Activated naive CD8-positive, alpha-beta T cell treated with anti-CD3 and anti-CD28 coated beads, Interleukin-2, amount 50 U/mL, for 24 hours (primary cell): ENCODE measurements at regions not wholly inside any gene's neighbourhood (a gene's known extent, or its start where the extent isn't known, plus 50 kb on each side); places are given as distances from the start of the nearest gene placed in this dataset.
A peak's percentile ranks its signal among the peaks of the same experiment; 100 is the strongest.
"Not testable (repeated sequence)": the region's sequence is repeated elsewhere in the genome, so short reads cannot be mapped to it uniquely, and the experiment has no call there.

Experiments used
- ATAC-seq: fragments of 150-1000 bp; cut with Tn5 transposase; one replicate; pipeline ENCODE4 v1.10.0; 2021
- DNase-seq: peaks from one replicate; pipeline ENCODE4 v3.0.0; 2021
- H3K27ac Mint-ChIP-seq: one replicate; pipeline ENCODE4 v1.8.0; 2021; ENCODE audit warnings: mild to moderate bottlenecking, mixed read lengths
- H3K27me3 Mint-ChIP-seq: one replicate; pipeline ENCODE4 v1.8.0; 2021; ENCODE audit warnings: mixed read lengths
- H3K36me3 Mint-ChIP-seq: one replicate; pipeline ENCODE4 v1.8.0; 2021; ENCODE audit warnings: low read depth, mixed read lengths
- H3K4me1 Mint-ChIP-seq: one replicate; pipeline ENCODE4 v1.8.0; 2021; ENCODE audit warnings: mixed read lengths
- H3K4me3 Mint-ChIP-seq: one replicate; pipeline ENCODE4 v1.8.0; 2021; ENCODE audit warnings: mild to moderate bottlenecking, moderate library complexity, mixed read lengths
- H3K9me3 Mint-ChIP-seq: one replicate; pipeline ENCODE4 v1.8.0; 2021; ENCODE audit warnings: mixed read lengths

GRCh38 chr16:21537598-21537997 lies 61.8 kb upstream of the METTL9 start:
- not testable (repeated sequence) for H3K36me3 Mint-ChIP-seq, H3K27ac Mint-ChIP-seq, H3K27me3 Mint-ChIP-seq, ATAC-seq, H3K9me3 Mint-ChIP-seq, H3K4me3 Mint-ChIP-seq, DNase-seq
- H3K4me1 Mint-ChIP-seq: peaks cover 31% of the 10 kb centered on the region

DNA sequence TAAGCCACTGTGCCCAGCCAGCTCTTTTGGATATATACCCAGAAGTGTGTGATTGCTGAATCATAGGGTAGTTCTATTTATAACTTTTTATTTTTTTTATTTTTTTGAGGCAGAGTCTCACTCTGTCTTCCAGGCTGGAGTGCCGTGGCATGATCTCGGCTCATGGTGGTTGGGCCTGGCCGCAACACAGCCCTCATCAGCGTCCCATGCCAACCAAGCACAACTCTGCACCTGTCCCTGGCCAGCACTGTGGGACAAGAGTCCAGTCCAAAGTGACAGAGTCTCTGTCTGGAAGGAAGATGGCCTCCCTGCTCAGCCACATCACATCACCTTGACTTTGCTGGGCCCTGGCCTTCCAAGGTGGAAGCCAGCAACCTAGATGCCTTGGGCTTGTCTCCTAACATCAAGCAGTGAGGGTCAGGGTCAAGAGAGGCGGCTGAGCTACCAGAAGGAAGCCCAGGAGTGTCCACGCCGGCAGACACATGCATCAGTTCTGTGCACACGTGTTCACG lies 60.2 kb upstream of the METTL9 start:
- H3K36me3 Mint-ChIP-seq, H3K27ac Mint-ChIP-seq, DNase-seq, H3K9me3 Mint-ChIP-seq, H3K4me3 Mint-ChIP-seq, H3K27me3 Mint-ChIP-seq, ATAC-seq: not testable (repeated sequence)
- H3K4me1 Mint-ChIP-seq: peaks cover 35% of the 10 kb centered on the region

GRCh38 chr16:21540770-21541433 lies 58.5 kb upstream of the METTL9 start:
- H3K36me3 Mint-ChIP-seq, H3K27me3 Mint-ChIP-seq, H3K9me3 Mint-ChIP-seq: not testable (repeated sequence)
- Mint-ChIP-seq H3K4me1 (peaks cover 35% of the 10 kb centered on the region), H3K4me3 (peak overlapping the region; percentile 48), H3K27ac (peak overlapping the region; percentile 84)
- ATAC-seq (peak; percentile 99), DNase-seq (peak; percentile 61)

GRCh38 chr16:21541611-21542051 lies 57.7 kb upstream of the METTL9 start:
- H3K4me1 Mint-ChIP-seq: peaks cover 35% of the 10 kb centered on the region
- not testable (repeated sequence) for DNase-seq, H3K27me3 Mint-ChIP-seq, H3K36me3 Mint-ChIP-seq, H3K9me3 Mint-ChIP-seq
- peak overlapping the region; percentile 84 for H3K27ac Mint-ChIP-seq
- ATAC-seq: peak; percentile 11
- peak overlapping the region; percentile 48 for H3K4me3 Mint-ChIP-seq

- not testable (repeated sequence) for H3K27me3 Mint-ChIP-seq, H3K36me3 Mint-ChIP-seq, H3K9me3 Mint-ChIP-seq, DNase-seq, ATAC-seq, H3K4me3 Mint-ChIP-seq, H3K27ac Mint-ChIP-seq
- peaks cover 35% of the 10 kb centered on the region for H3K4me1 Mint-ChIP-seq
Observed at GRCh38 chr16:21542075-21542474, 57.3 kb upstream of the METTL9 start.

DNA sequence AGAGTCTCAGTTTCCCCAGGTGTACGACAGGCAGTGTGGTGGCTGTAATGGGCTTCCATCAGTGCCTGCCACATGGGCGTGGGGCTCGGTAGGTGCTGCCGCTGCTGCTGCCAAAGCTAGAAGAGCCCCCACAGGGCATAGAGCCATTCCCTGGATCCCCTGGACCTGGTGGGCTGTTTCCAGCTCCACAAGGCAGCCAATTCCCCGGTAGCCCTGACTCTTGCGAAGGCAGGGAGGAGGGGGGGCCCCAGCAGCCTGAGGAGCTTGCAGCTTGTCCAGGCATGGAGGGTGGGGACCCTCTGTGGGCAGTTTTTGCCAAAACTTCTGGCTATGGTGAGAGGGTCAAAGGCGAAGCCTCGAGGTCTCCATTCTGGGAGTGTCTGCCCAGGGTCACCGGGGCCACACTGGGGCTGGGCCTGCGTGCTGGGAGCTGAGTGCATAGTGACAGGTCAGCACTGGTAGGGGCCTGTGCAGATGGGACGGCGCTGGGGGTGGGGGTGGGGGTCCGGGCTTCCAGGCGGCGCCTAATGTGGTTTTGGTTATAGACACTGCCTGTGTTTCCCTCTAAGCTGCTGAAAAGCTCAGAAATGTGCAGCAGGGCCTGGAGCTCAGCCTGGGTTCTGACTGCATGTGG lies 56.8 kb upstream of the METTL9 start:
- H3K27me3 Mint-ChIP-seq, H3K9me3 Mint-ChIP-seq, DNase-seq, H3K4me3 Mint-ChIP-seq, H3K27ac Mint-ChIP-seq, H3K36me3 Mint-ChIP-seq, ATAC-seq: not testable (repeated sequence)
- H3K4me1 Mint-ChIP-seq: peaks cover 35% of the 10 kb centered on the region

DNA sequence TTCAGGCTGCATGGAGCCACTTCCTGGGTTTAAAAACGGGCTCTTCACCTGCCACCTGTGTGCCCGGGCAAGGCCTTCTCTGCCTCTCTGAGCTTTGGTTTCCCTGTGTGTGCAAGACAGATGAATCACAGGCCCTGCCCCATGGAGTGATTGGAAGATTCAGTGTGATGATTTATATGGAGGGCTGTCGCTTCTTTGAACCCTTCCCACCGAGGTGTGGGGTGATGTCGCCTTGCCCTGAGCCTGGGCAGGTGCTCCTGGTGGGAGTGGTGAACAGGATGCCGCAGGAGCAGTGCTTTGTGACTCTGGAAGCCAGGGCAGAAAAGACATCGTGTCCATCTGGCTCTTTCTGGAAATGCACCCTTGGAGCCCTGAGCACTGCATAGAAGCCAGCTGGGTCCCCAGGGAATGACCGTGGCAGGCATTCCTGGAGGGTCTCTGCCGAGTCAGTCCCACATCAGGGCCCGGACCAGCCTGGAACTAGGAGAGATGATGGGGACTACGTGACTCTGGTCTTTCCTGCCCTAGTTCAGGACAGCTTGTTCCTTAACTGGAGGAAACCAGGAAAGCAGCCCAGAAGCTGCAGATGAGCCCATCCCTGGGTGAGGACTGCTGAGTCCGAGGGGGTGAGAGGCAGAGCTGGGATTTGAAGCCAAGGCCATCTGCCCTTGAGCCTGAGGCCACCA lies 56.1 kb upstream of the METTL9 start:
- not testable (repeated sequence) for H3K27ac Mint-ChIP-seq, H3K27me3 Mint-ChIP-seq, DNase-seq, H3K4me3 Mint-ChIP-seq, ATAC-seq, H3K36me3 Mint-ChIP-seq, H3K9me3 Mint-ChIP-seq
- H3K4me1 Mint-ChIP-seq: peaks cover 33% of the 10 kb centered on the region

GRCh38 chr16:21545664-21546326 lies 53.6 kb upstream of the METTL9 start:
- not testable (repeated sequence) for DNase-seq, H3K9me3 Mint-ChIP-seq, ATAC-seq, H3K4me3 Mint-ChIP-seq, H3K27ac Mint-ChIP-seq, H3K27me3 Mint-ChIP-seq, H3K36me3 Mint-ChIP-seq
- peaks cover 16% of the 10 kb centered on the region for H3K4me1 Mint-ChIP-seq

DNA sequence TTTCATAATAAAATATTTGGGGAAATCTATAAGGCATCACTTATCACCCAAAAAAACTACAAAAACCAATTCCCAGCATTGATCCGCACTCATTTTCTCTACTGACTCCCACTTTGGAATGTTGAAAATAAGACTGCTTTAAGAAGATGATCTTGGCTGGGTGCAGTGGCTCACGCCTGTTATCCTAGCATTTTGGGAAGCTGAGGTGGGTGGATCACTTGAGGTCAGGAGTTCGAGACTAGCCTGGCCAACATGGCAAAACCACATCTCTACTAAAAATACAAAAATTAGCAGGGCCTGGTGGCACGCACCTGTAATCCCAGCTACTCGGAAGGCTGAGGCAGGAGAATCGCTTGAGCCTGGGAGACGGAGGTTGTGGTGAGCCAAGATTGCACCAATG lies 50.0 kb upstream of the METTL9 start:
- H3K27ac Mint-ChIP-seq, H3K4me1 Mint-ChIP-seq, H3K27me3 Mint-ChIP-seq, H3K36me3 Mint-ChIP-seq, ATAC-seq, H3K9me3 Mint-ChIP-seq, H3K4me3 Mint-ChIP-seq, DNase-seq: not testable (repeated sequence)
